Mesothelial cell of epicardium (in vitro differentiated cells): ENCODE measurements at regions not wholly inside any gene's neighbourhood (a gene's known extent, or its start where the extent isn't known, plus 50 kb on each side); places are given as distances from the start of the nearest gene placed in this dataset.

Source experiments
- DNase-seq, 2 experiments: peaks; one replicate each; pipeline ENCODE4 v3.0.0; 2021; ENCODE audit warnings: low spot score in 2 of 2; ENCODE audit not compliant: unreplicated experiment in 2 of 2
- H3K27ac Mint-ChIP-seq: 2 replicates; pipeline ENCODE4 v1.8.0; 2021; ENCODE audit warnings: mixed read lengths
- H3K27me3 Mint-ChIP-seq: 2 replicates; pipeline ENCODE4 v1.8.0; 2021; ENCODE audit warnings: low read depth, mixed read lengths
- H3K36me3 Mint-ChIP-seq: 2 replicates; pipeline ENCODE4 v1.8.0; 2021; ENCODE audit warnings: mixed read lengths
- H3K4me1 Mint-ChIP-seq: 2 replicates; pipeline ENCODE4 v1.8.0; 2021; ENCODE audit warnings: mixed read lengths
- H3K4me3 Mint-ChIP-seq: 2 replicates; pipeline ENCODE4 v1.8.0; 2021; ENCODE audit warnings: mild to moderate bottlenecking, moderate library complexity, mixed read lengths
- H3K9me3 Mint-ChIP-seq: 2 replicates; pipeline ENCODE4 v1.8.0; 2021; ENCODE audit warnings: mixed read lengths
- CTCF ChIP-seq: fragments of 200-600 bp; sonication (generic); IDR thresholded peaks from one replicate; pipeline ENCODE4 v1.5.0; 2021; ENCODE audit warnings: antibody characterized with exemption; ENCODE audit not compliant: unreplicated experiment

- H3K4me1 Mint-ChIP-seq: no peaks in the 10 kb centered on the region
- H3K27me3 Mint-ChIP-seq: no peaks in the 10 kb centered on the region
- no peak overlapping the region for H3K4me3 Mint-ChIP-seq
- peaks cover 22% of the 10 kb centered on the region for H3K9me3 Mint-ChIP-seq
- no peak for DNase-seq
- peaks cover 4% of the 10 kb centered on the region for H3K36me3 Mint-ChIP-seq
- H3K27ac Mint-ChIP-seq: no peak overlapping the region
- TF ChIP-seq CTCF: no peak
Measured at GRCh38 chr1:2934642-2935081, 86.6 kb upstream of the ACTRT2 start.

GRCh38 chr1:2935184-2935583 lies 86.1 kb upstream of the ACTRT2 start:
- H3K4me1 Mint-ChIP-seq: no peaks in the 10 kb centered on the region
- H3K27ac Mint-ChIP-seq: no peak overlapping the region
- DNase-seq: no peak
- peaks cover 19% of the 10 kb centered on the region for H3K9me3 Mint-ChIP-seq
- H3K4me3 Mint-ChIP-seq: no peak overlapping the region
- H3K36me3 Mint-ChIP-seq: peaks cover 3% of the 10 kb centered on the region
- no peak for TF ChIP-seq CTCF
- no peaks in the 10 kb centered on the region for H3K27me3 Mint-ChIP-seq

- no peak overlapping the region for H3K27ac Mint-ChIP-seq
- H3K9me3 Mint-ChIP-seq: peaks cover 21% of the 10 kb centered on the region
- peaks cover 3% of the 10 kb centered on the region for H3K36me3 Mint-ChIP-seq
- no peak overlapping the region for H3K4me3 Mint-ChIP-seq
- no peaks in the 10 kb centered on the region for H3K4me1 Mint-ChIP-seq
- no peak for DNase-seq
- H3K27me3 Mint-ChIP-seq: no peaks in the 10 kb centered on the region
- TF ChIP-seq CTCF: no peak
Measured at GRCh38 chr1:2935751-2936390, 85.4 kb upstream of the ACTRT2 start.

- H3K36me3 Mint-ChIP-seq: peaks cover 3% of the 10 kb centered on the region
- peaks cover 27% of the 10 kb centered on the region for H3K9me3 Mint-ChIP-seq
- H3K27me3 Mint-ChIP-seq: no peaks in the 10 kb centered on the region
- H3K4me3 Mint-ChIP-seq: no peak overlapping the region
- H3K27ac Mint-ChIP-seq: no peak overlapping the region
- DNase-seq: no peak
- TF ChIP-seq CTCF: no peak
- H3K4me1 Mint-ChIP-seq: no peaks in the 10 kb centered on the region
Measured at GRCh38 chr1:2936559-2937515, 84.4 kb upstream of the ACTRT2 start.

- Mint-ChIP-seq H3K4me3 (no peak overlapping the region), H3K9me3 (peaks cover 24% of the 10 kb centered on the region), H3K4me1 (no peaks in the 10 kb centered on the region), H3K27ac (no peak overlapping the region), H3K36me3 (peaks cover 3% of the 10 kb centered on the region), H3K27me3 (no peaks in the 10 kb centered on the region)
- DNase-seq: no peak
- no peak for TF ChIP-seq CTCF
Measured at GRCh38 chr1:2937805-2938204, 83.5 kb upstream of the ACTRT2 start.
